ENCODE measurements at regions not wholly inside any gene's neighbourhood (a gene's known extent, or its start where the extent isn't known, plus 50 kb on each side); places are given as distances from the start of the nearest gene placed in this dataset.

GRCh38 chr9:80797101-80797829 lies 892.1 kb downstream of the TLE1 start:
- no peak overlapping the region for H3K27ac ChIP-seq

GRCh38 chr9:80796632-80797031 lies 892.7 kb downstream of the TLE1 start:
- no peak for TF ChIP-seq CTCF (IDR thresholded peaks at IDR 0.05; ENCODE audit: low read depth, low read length)
- Histone ChIP-seq H3K9me3 (ENCODE audit: severe bottlenecking) (no peaks in the 10 kb centered on the region), H3K4me3 (ENCODE audit: low read depth, low read length) (peak overlapping the region; percentile 7; the same call in 1 of the 2 replicates), H3K36me3 (no peaks in the 10 kb centered on the region), H3K27ac (no peak overlapping the region), H3K27me3 (ENCODE audit: insufficient read depth, low read depth, severe bottlenecking) (no peaks in the 10 kb centered on the region)
- DNase-seq, result peak; percentile 51

More at GRCh38 chr9:80797101-80797829, 892.1 kb downstream of the TLE1 start:
- Histone ChIP-seq H3K27me3 (ENCODE audit: insufficient read depth, low read depth, severe bottlenecking) (no peaks in the 10 kb centered on the region), H3K9me3 (ENCODE audit: severe bottlenecking) (no peaks in the 10 kb centered on the region), H3K4me3 (ENCODE audit: low read depth, low read length) (no peak overlapping the region), H3K36me3 (no peaks in the 10 kb centered on the region)
- no peak for TF ChIP-seq CTCF (IDR thresholded peaks at IDR 0.05; ENCODE audit: low read depth, low read length)
- DNase-seq, result peak; percentile 92

GRCh38 chr9:80794197-80794596 lies 895.1 kb downstream of the TLE1 start:
- no peak for TF ChIP-seq CTCF (IDR thresholded peaks at IDR 0.05; ENCODE audit: low read depth, low read length)
- no peaks in the 10 kb centered on the region for H3K9me3 ChIP-seq (ENCODE audit: severe bottlenecking)
- no peak for DNase-seq
- no peak overlapping the region for H3K27ac ChIP-seq
- H3K27me3 ChIP-seq (ENCODE audit: insufficient read depth, low read depth, severe bottlenecking), result no peaks in the 10 kb centered on the region
- H3K4me3 ChIP-seq (ENCODE audit: low read depth, low read length), result no peak overlapping the region
- no peaks in the 10 kb centered on the region for H3K36me3 ChIP-seq

GRCh38 chr9:80793706-80794105 lies 895.6 kb downstream of the TLE1 start:
- H3K27ac ChIP-seq, result no peak overlapping the region
- no peak for TF ChIP-seq CTCF (IDR thresholded peaks at IDR 0.05; ENCODE audit: low read depth, low read length)
- H3K36me3 ChIP-seq, result no peaks in the 10 kb centered on the region
- H3K4me3 ChIP-seq (ENCODE audit: low read depth, low read length), result no peak overlapping the region
- DNase-seq, result no peak
- H3K9me3 ChIP-seq (ENCODE audit: severe bottlenecking), result no peaks in the 10 kb centered on the region
- no peaks in the 10 kb centered on the region for H3K27me3 ChIP-seq (ENCODE audit: insufficient read depth, low read depth, severe bottlenecking)

GRCh38 chr9:80792726-80793125 lies 896.6 kb downstream of the TLE1 start:
- no peak overlapping the region for H3K27ac ChIP-seq
- no peaks in the 10 kb centered on the region for H3K36me3 ChIP-seq
- H3K4me3 ChIP-seq (ENCODE audit: low read depth, low read length), result no peak overlapping the region
- no peaks in the 10 kb centered on the region for H3K27me3 ChIP-seq (ENCODE audit: insufficient read depth, low read depth, severe bottlenecking)
- no peaks in the 10 kb centered on the region for H3K9me3 ChIP-seq (ENCODE audit: severe bottlenecking)
- DNase-seq, result no peak
- TF ChIP-seq CTCF (IDR thresholded peaks at IDR 0.05; ENCODE audit: low read depth, low read length), result no peak

- no peaks in the 10 kb centered on the region for H3K9me3 ChIP-seq (ENCODE audit: severe bottlenecking)
- H3K27ac ChIP-seq, result no peak overlapping the region
- no peak for DNase-seq
- no peaks in the 10 kb centered on the region for H3K36me3 ChIP-seq
- no peaks in the 10 kb centered on the region for H3K27me3 ChIP-seq (ENCODE audit: insufficient read depth, low read depth, severe bottlenecking)
- no peak overlapping the region for H3K4me3 ChIP-seq (ENCODE audit: low read depth, low read length)
- no peak for TF ChIP-seq CTCF (IDR thresholded peaks at IDR 0.05; ENCODE audit: low read depth, low read length)
Observed at GRCh38 chr9:80791836-80792235, 897.5 kb downstream of the TLE1 start.

Measured in WERI-Rb-1 (cell line).